Heart left ventricle (tissue), 13 donors: ENCODE measurements at regions not wholly inside any gene's neighbourhood (a gene's known extent, or its start where the extent isn't known, plus 50 kb on each side); places are given as distances from the start of the nearest gene placed in this dataset.

Source experiments
- CTCF ChIP-seq, 12 donors: fragments of 200-600 bp; sonication (generic) in 4 of 12; IDR thresholded peaks; one replicate each; pipeline versions ENCODE4 v1.5.0 to v1.8.0; 2018 to 2022; ENCODE audit warnings: antibody characterized with exemption in 12 of 12, mild to moderate bottlenecking in 5 of 12
- POLR2A ChIP-seq, 2 donors: fragments of 450-650 bp; IDR thresholded peaks; one replicate each; pipeline ENCODE4 v1.6.1; 2017; ENCODE audit warnings: antibody characterized with exemption in 2 of 2, mild to moderate bottlenecking in 2 of 2, moderate library complexity in 2 of 2
- donor health status: ischemic (EF 13 %, LVEDD 7.1; RV severe dilation, severe dysfunction).
- donor health status: DM: no; HTN: yes; CAD: no.
- donor health status: DM: no; HTN: no; CAD: no.
- donor health status: ischemic (EF 25% LVEDD 6.9; RV normal size, moderate dysfunction).
- donor health status: ischemic (EF 25% LVEDD 5.7; RV mildly dilated, moderate dysfunction).
- donor health status: ischemic (EF 35%, LVEDD 5.7; RV mildly dilated, moderate dysfunction).
- donor health status: nonischemic (EF 11% LVEDD 7.7; RV severe dilation, severe dysfunction).
- donor health status: DM: yes; HTN: yes; CAD: no.
- donor health status: PGD.
- donor health status: ischemic (EF 29% LVEDD 5.4; RV normal size, mild dysfunction).
- donor health status: nonischemic (EF 23%, LVEDD 6.1; RV moderate dilation, normal function).

- TF ChIP-seq CTCF (IDR thresholded peaks at IDR 0.05) (no peak), POLR2A (IDR thresholded peaks at IDR 0.05) (no peak)
These were observed 139.0 kb upstream of the SERPINE2 start for GRCh38 chr2:224178056-224178455.
